NB4 (cell line): ENCODE measurements at regions not wholly inside any gene's neighbourhood (a gene's known extent, or its start where the extent isn't known, plus 50 kb on each side); places are given as distances from the start of the nearest gene placed in this dataset.

Source experiments
- MYC ChIP-seq: IDR thresholded peaks from 2 replicates; pipeline ENCODE4 v1.6.1; 2011; ENCODE audit warnings: low read depth, low read length
- POLR2A ChIP-seq: IDR thresholded peaks from 2 replicates; pipeline ENCODE4 v1.6.1; 2011; ENCODE audit warnings: mild to moderate bottlenecking; ENCODE audit not compliant: insufficient read length; ENCODE audit errors: extremely low read depth
- TF ChIP-seq, protein P1 (sequence below): IDR thresholded peaks from one replicate; pipeline ENCODE4 v1.5.1; 2012; ENCODE audit warnings: low read depth, low read length
- TF ChIP-seq, protein P2 (sequence below): IDR thresholded peaks from 2 replicates; pipeline ENCODE4 v1.6.1; 2011; ENCODE audit warnings: low read depth, low read length

DNA sequence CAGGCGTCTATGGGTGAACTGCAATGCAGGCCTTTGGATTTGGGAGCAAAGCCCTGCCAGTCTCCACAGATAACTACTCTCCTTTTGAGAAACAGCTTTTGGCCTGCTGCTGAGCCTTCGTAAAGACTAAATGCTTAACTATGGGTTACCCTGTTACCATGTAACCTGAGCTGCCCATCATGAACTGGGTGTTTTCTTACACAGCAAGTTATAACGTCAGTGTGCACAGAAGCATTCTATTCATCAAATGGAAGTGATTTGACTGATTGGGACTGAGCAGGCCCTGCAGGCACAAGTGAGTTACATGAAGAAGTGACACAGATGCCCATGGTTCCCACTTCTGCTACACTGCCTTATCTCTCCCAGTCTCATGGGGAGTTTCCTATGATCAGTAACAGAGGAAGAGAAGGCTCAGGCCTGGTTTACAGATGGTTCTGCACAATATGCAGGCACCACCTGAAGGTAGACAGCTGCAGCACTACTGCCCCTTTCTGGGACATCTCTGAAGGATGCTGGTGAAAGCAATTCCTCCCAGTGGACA, 319.1 kb downstream of the CD83 start:
- TF ChIP-seq, protein P1, sequence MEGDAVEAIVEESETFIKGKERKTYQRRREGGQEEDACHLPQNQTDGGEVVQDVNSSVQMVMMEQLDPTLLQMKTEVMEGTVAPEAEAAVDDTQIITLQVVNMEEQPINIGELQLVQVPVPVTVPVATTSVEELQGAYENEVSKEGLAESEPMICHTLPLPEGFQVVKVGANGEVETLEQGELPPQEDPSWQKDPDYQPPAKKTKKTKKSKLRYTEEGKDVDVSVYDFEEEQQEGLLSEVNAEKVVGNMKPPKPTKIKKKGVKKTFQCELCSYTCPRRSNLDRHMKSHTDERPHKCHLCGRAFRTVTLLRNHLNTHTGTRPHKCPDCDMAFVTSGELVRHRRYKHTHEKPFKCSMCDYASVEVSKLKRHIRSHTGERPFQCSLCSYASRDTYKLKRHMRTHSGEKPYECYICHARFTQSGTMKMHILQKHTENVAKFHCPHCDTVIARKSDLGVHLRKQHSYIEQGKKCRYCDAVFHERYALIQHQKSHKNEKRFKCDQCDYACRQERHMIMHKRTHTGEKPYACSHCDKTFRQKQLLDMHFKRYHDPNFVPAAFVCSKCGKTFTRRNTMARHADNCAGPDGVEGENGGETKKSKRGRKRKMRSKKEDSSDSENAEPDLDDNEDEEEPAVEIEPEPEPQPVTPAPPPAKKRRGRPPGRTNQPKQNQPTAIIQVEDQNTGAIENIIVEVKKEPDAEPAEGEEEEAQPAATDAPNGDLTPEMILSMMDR, result no peak
- no peak for TF ChIP-seq POLR2A
- TF ChIP-seq, protein P2, sequence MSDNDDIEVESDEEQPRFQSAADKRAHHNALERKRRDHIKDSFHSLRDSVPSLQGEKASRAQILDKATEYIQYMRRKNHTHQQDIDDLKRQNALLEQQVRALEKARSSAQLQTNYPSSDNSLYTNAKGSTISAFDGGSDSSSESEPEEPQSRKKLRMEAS, result no peak
- no peak for TF ChIP-seq MYC
